WERI-Rb-1 (cell line): ENCODE measurements at regions not wholly inside any gene's neighbourhood (a gene's known extent, or its start where the extent isn't known, plus 50 kb on each side); places are given as distances from the start of the nearest gene placed in this dataset.

Experiments
- DNase-seq: peaks from one replicate; pipeline ENCODE4 v3.0.0-alpha.2; 2020
- H3K27ac ChIP-seq: fragments of 250-450 bp; sonication (Bioruptor Pico); 2 replicates; pipeline ENCODE4 v1.5.1; 2020; ENCODE audit warnings: mild to moderate bottlenecking, moderate library complexity
- H3K27me3 ChIP-seq: fragments of 250-450 bp; sonication (Bioruptor Pico); 2 replicates; pipeline ENCODE4 v1.5.1; 2021; ENCODE audit warnings: mild to moderate bottlenecking, low read depth, moderate library complexity; ENCODE audit not compliant: insufficient read depth, severe bottlenecking
- H3K36me3 ChIP-seq: fragments of 250-450 bp; sonication (Bioruptor Pico); 2 replicates; pipeline ENCODE4 v1.5.1; 2020; ENCODE audit warnings: mild to moderate bottlenecking, moderate library complexity
- H3K4me3 ChIP-seq: 2 replicates; pipeline ENCODE4 v1.5.1; 2011; ENCODE audit warnings: low read depth, mild to moderate bottlenecking, control low read depth, low read length
- H3K9me3 ChIP-seq: fragments of 250-450 bp; sonication (Bioruptor Pico); 2 replicates; pipeline ENCODE4 v1.5.1; 2021; ENCODE audit warnings: mild to moderate bottlenecking, moderate library complexity; ENCODE audit not compliant: severe bottlenecking
- CTCF ChIP-seq: IDR thresholded peaks from 2 replicates; pipeline ENCODE4 v1.5.1; 2011; ENCODE audit warnings: low read depth, mild to moderate bottlenecking, control low read depth, inconsistent platforms, low read length

GRCh38 chr3:16715281-16715680 lies 110.1 kb upstream of the DAZL start:
- no peak for DNase-seq
- Histone ChIP-seq H3K36me3 (no peaks in the 10 kb centered on the region), H3K27ac (no peak overlapping the region), H3K4me3 (no peak overlapping the region), H3K27me3 (no peaks in the 10 kb centered on the region), H3K9me3 (no peaks in the 10 kb centered on the region)
- TF ChIP-seq CTCF: no peak

DNA sequence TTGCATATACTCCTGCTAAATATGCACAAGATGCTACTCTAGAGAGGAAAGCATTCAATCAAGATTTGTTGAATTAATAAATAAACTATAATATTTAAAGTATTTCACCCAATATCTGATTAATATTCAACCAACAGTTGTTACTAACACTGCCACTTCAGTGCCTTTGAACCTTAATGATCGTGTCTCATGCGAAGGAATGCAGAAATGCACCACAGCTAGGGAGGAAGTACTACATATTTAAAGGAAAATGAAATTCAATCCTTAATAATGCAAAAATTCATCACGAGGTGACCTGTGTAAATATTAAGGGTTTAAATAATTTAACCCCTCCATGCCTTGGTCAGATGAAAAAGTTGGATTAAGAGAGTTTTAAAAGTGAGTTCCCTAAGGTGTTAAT lies 114.2 kb upstream of the DAZL start:
- TF ChIP-seq CTCF: no peak
- Histone ChIP-seq H3K27ac (no peak overlapping the region), H3K27me3 (no peaks in the 10 kb centered on the region), H3K9me3 (no peaks in the 10 kb centered on the region), H3K4me3 (no peak overlapping the region), H3K36me3 (no peaks in the 10 kb centered on the region)
- no peak for DNase-seq

DNA sequence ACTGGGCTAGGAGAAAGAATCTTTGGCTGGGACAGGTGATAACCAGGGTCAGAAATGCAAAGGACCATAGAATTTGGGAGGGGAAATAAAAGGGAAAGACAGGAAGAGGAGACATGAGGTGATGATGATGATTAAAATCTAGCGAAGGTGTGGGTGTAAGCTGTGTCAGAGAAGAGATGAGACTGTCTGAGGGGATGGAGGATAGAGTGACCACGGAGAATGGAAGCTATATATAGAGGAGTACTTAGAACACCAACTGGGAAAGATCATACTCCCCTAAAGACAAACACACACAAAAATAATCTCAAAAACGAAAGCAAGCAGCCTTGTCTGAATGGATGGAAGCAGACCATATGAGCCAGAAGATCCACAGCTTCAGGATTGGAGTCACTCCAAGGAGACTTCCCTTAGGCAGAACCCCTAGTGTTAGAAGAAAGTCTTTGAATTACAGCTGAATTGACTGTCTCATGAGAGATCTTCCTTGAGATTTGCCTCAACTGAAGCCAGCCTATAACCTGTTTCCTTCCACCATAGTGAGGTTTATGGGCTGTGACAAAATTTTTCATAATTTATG lies 115.2 kb upstream of the DAZL start:
- Histone ChIP-seq H3K27ac (no peak overlapping the region), H3K4me3 (no peak overlapping the region), H3K36me3 (no peaks in the 10 kb centered on the region), H3K27me3 (no peaks in the 10 kb centered on the region), H3K9me3 (no peaks in the 10 kb centered on the region)
- DNase-seq: no peak
- no peak for TF ChIP-seq CTCF

GRCh38 chr3:16721494-16721893 lies 116.3 kb upstream of the DAZL start:
- Histone ChIP-seq H3K27me3 (no peaks in the 10 kb centered on the region), H3K36me3 (no peaks in the 10 kb centered on the region), H3K9me3 (peaks cover 9% of the 10 kb centered on the region), H3K4me3 (no peak overlapping the region), H3K27ac (no peak overlapping the region)
- no peak for TF ChIP-seq CTCF
- no peak for DNase-seq

GRCh38 chr3:16723978-16724377 lies 118.8 kb upstream of the DAZL start:
- Histone ChIP-seq H3K27me3 (no peaks in the 10 kb centered on the region), H3K4me3 (no peak overlapping the region), H3K36me3 (no peaks in the 10 kb centered on the region), H3K27ac (no peak overlapping the region), H3K9me3 (peaks cover 12% of the 10 kb centered on the region)
- peak; percentile 60 for TF ChIP-seq CTCF
- peak; percentile 54 for DNase-seq

DNA sequence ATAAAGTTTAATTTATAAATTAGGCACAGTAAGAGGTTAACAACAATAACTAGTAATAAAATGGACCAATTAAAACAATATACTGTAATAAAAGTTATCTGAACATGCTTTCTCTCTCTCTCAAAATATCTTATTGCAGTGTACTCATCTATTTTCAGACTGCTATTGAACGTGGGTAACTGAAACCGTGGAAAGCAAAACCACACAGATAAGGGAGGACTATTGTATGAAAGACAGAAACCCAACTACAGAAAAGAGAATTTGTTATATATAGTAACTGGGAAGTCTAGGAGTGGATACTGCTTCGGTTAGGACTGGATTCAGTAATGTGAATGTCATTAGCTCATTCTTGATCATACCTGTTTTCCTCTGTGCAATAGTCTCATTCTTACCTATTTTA lies 119.3 kb upstream of the DAZL start:
- Histone ChIP-seq H3K27ac (no peak overlapping the region; the same call in 1 of the 2 replicates), H3K4me3 (no peak overlapping the region), H3K36me3 (no peaks in the 10 kb centered on the region), H3K9me3 (peaks cover 13% of the 10 kb centered on the region), H3K27me3 (no peaks in the 10 kb centered on the region)
- DNase-seq: no peak
- no peak for TF ChIP-seq CTCF
